CMK (cell line): ENCODE measurements at regions not wholly inside any gene's neighbourhood (a gene's known extent, or its start where the extent isn't known, plus 50 kb on each side); places are given as distances from the start of the nearest gene placed in this dataset.

ENCODE experiments used
- DNase-seq: peaks from one replicate; pipeline ENCODE4 v3.0.0-alpha.2; 2010; ENCODE audit warnings: low read depth

- no peak for DNase-seq
Observed at GRCh38 chr6:148653138-148653776, 93.6 kb upstream of the UST start.

GRCh38 chr6:148657048-148657447 is 89.8 kb upstream of the UST start:
- no peak for DNase-seq

- no peak for DNase-seq
Observed at GRCh38 chr6:148658681-148659430, 88.0 kb upstream of the UST start.

- DNase-seq = no peak
Observed at GRCh38 chr6:148667395-148667794, 79.4 kb upstream of the UST start.

- no peak for DNase-seq
Observed at GRCh38 chr6:148671085-148671484, 75.7 kb upstream of the UST start.

- DNase-seq = no peak
Observed at GRCh38 chr6:148671952-148672351, 74.9 kb upstream of the UST start.

- no peak for DNase-seq
Observed at GRCh38 chr6:148674306-148674705, 72.5 kb upstream of the UST start.

- no peak for DNase-seq
Observed at GRCh38 chr6:148677594-148678476, 69.0 kb upstream of the UST start.

GRCh38 chr6:148678682-148679081 is 68.1 kb upstream of the UST start:
- DNase-seq = no peak

- no peak for DNase-seq
Observed at GRCh38 chr6:148681666-148682065, 65.2 kb upstream of the UST start.

GRCh38 chr6:148682252-148682651 is 64.6 kb upstream of the UST start:
- DNase-seq = no peak

GRCh38 chr6:148682990-148683389 is 63.8 kb upstream of the UST start:
- DNase-seq = peak; percentile 24

- DNase-seq = no peak
Observed at GRCh38 chr6:148689168-148689567, 57.7 kb upstream of the UST start.

GRCh38 chr6:148693882-148694484 is 52.8 kb upstream of the UST start:
- no peak for DNase-seq
